Stimulated activated CD4-positive, alpha-beta T cell treated with anti-CD3 and anti-CD28 coated beads, Interleukin-2, amount 100 ng/mL, for 48 hours (primary cell): ENCODE measurements at regions not wholly inside any gene's neighbourhood (a gene's known extent, or its start where the extent isn't known, plus 50 kb on each side); places are given as distances from the start of the nearest gene placed in this dataset.
"Not testable (repeated sequence)": the region's sequence is repeated elsewhere in the genome, so short reads cannot be mapped to it uniquely, and the experiment has no call there.

ENCODE experiments used
- DNase-seq, 2 donors: peaks; one replicate each; pipeline ENCODE4 v3.0.0-alpha.2; 2020

DNA sequence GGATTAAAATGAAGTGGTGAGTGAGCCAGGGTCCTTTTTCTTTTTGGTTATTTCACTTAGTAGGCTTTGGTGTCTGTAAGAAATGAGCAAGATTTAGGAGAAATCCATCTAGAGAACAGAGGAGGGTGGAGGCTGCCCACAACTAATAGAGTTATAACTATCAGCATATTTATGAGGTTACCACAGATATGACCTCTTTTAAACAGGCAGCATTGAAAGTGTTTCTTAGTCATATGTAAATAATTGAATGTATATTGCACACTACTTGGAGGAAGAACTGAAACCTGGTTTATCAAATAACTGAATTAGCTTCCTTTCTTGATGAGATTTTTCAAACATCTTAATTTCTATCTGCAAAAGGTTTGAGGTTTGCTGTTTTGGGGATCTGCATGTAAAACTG is 483.1 kb upstream of the PIK3R1 start:
- DNase-seq: no peak

- no peak for DNase-seq
Observed at GRCh38 chr5:67731886-67732285, 483.7 kb upstream of the PIK3R1 start.

DNA sequence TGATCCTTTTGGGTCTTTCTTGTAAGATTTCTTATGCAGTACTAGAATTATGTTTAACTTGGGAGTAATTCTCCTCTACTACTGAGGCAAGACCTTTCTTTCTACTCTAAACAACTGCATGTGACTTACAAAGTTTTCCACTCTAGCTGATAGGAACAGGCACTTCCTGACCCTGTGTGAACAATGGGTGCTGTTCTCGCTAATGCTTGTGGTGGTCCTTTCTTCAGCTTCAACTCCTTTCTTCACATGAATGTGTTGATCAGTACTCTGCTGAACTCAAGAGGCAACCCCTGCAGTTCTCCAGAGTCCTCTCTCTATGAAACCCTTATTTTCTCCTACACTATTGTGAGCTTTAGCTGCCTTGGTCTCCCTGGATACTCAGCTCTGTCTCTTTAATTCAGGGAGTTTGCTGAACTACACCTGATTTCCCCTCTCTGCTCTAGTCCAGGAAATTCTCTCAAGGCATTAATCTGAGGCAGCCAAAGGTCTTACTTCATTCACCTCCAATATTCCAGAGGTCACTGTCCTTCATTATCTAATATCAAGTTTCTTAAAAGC is 484.6 kb upstream of the PIK3R1 start:
- DNase-seq: no peak

DNA sequence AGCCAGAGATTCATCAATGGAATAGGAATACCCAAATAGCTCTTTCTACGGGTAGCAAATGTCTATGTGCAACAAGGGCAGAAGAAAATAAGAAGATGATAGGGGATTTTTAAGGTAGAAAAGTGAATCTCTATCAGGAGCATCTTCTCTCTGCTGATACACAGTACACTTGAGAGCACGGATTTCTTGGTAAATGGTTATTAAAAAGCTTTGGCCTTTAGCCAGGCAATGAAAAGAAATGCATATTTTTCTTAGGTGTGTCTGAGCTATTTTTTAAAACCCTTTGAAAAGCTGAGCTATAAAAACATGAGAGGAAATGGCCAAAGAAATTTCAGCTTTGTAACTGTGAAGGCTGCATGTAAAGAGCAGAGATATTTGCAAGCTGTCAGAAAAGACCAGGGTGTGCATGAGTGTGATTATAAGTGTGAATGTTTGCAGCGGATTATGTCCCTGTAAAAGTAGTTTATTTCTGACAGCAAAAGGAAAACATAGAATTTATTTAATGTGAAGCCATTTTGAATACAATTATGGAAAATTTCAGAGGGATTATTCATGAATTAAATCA is 487.1 kb upstream of the PIK3R1 start:
- no peak for DNase-seq

- no peak for DNase-seq
Observed at GRCh38 chr5:67725604-67726003, 490.0 kb upstream of the PIK3R1 start.

- no peak for DNase-seq
Observed at GRCh38 chr5:67724412-67725135, 491.0 kb upstream of the PIK3R1 start.

GRCh38 chr5:67723873-67724272 is 491.7 kb upstream of the PIK3R1 start:
- no peak for DNase-seq

- not testable (repeated sequence) for DNase-seq
Observed at GRCh38 chr5:67722582-67722981, 493.0 kb upstream of the PIK3R1 start.

GRCh38 chr5:67720162-67720772 is 495.3 kb upstream of the PIK3R1 start:
- no peak for DNase-seq

GRCh38 chr5:67702008-67702407 is 505.4 kb upstream of the CD180 start:
- no peak for DNase-seq

DNA sequence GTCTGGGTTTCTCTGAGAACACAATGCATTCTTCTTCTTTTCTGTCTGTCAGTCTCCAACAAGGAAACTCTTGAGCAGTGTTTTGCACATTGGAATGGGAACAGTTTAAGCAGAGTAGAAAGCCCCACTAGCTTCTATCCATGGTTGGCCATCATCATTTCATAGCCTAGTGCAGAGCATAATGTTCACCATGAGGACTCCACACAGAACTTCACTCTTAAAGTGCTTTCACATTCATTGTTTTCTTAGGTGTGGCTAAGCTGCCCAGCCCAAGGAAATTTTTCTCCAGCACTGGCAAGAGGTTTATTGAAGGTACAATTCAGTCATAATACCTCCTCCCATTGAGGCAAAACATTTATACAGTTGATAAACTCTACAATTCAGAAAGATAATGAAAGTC is 503.0 kb upstream of the CD180 start:
- no peak for DNase-seq

- no peak for DNase-seq
Observed at GRCh38 chr5:67696446-67696845, 499.8 kb upstream of the CD180 start.

- DNase-seq: no peak
Observed at GRCh38 chr5:67695369-67695768, 498.8 kb upstream of the CD180 start.

DNA sequence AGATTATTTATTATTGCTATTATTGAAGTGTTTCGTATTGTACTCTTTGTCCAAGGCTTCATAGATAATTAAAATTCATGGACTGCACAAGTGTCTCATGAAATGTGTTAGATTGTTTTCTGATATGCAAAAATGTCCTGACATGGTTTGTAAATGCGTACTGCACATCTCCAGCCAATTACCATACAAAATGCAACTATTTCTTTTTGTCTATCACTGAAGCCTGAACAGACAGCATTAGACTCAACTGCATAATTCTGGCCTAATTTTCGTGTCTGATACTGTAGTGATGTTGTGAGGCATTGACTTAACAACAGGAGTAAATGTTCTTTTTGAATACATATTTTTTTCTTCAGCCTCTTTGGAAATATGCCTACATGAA is 498.2 kb upstream of the CD180 start:
- DNase-seq: no peak

DNA sequence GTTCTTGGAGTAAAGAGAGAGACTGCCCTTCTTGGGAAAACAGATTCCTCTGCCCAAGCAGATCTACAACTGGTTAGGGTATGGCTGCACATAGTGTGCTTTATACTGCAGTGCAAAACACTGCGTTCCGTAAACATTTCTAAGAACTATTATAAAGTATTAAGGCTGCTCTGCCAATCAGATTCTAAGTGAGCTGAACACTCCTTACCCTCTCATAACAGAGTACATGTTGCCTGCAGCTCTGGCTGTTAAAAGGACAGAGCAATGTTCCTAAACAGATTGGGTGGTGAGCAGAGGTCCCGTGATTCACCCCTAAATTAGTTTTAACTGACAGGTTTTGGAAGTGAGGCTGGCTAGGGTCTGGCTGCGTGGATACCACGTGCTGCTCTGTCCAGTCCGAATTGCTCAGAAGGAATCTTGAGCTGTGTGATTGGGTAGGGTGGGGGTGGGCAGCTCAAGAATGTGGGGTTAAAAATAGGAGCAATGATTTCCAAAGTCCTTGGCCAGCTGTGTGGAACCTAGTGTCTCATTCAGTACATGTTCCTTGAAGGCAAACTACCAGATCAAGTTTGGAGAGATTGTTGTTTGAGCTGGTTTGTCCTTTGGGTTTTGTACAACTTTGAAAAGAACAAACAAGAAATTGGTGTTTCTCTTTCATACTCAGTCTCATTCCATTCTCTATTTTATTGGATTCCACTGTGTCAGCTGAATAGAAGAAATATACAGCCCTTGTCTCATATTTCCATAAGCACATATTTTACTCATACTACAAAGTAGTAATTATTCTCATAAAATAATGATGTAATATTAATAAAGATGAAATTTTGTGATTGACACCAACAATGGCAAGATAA is 497.6 kb upstream of the CD180 start:
- no peak for DNase-seq

DNA sequence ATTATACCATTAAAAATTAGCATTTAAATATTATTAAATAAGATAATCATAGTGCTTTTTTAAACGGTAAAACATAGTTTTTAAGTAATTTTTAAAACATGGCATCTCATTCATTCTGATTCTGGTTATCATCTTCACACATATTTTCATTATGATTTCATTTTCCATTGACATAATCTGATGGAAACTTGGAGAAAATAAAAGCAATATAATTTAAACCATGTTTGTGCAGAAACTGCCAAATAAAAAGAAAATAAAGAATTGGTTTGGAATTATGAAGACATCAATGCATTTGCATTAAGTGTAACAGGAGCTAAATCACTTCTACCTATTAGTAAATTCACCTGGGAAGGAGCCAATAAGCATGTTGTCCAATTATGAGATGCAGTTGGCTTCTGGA is 490.1 kb upstream of the CD180 start:
- DNase-seq: no peak

GRCh38 chr5:67681703-67682102 is 485.1 kb upstream of the CD180 start:
- no peak for DNase-seq

DNA sequence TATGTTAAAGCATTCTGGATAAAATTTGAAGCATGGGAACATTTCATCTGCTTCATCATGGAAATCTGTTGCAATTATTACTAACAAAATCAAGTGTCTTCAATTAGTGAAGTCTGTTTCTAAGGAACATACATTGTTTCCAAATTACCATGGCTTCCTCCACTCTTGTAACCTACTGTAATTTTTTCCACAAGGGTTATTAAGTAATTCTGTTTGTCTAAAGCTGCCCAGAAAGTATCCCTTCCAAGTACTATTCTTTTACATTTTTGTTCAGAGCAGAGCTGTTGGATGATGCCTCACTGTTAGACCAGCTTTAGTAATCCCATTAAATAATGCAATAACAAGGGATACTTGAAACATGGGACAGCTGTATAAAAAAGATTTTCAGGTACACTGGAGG is 483.5 kb upstream of the CD180 start:
- DNase-seq: no peak

DNA sequence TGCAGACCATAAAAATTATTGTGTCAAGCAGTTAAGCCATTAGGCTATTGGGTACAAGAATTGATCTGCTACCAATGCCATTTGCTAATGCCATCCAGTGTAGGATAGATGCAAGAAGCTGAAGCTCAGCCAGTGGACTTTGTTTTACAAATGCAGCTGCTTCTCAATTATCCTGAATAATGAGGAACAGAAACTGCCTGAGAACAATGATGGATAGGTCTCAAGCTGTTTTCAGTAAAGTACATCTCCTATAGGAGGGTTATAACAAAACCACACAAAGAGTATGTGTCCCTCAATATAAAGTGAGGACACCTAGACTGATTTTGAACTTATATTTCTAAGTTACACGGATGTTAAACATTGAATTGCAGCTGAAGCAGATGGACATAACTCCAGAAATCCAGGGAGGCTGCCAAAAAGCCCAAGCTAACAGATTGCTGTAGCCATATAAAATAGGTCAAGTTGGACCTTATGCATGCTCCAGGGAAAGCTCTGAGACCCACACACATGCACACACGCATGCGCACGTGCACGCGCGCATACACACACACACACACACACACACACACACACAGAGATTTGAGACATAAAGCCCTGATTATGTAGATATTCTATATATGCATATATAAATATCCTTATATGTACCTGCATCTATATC is 482.7 kb upstream of the CD180 start:
- DNase-seq: no peak

- no peak for DNase-seq
Observed at GRCh38 chr5:67678594-67678993, 482.0 kb upstream of the CD180 start.

DNA sequence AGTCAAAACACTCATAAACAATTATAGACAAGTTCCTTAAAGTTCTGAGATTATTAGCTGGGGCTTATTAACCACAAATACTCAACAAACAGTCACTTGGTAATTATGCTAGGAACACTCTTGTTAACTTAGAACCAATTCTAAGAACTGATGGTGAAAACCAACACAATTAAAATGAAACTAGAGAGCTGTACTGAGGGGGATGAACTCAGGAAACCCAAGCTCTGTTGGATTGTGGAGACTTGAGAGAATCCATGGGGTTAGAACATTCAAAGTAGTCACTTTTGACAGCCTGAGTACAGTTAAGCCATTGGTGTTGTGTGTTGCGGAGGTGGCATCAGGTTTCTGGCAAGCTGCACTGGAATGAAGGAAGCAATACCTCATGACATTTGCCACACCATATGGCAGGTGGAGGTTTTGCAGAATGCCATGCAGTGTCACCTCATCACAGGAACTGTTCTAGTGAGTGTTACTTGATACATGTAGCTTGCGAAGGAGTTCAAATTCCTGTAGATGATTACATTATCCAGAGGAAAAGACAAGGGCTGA is 480.9 kb upstream of the CD180 start:
- DNase-seq: no peak

DNA sequence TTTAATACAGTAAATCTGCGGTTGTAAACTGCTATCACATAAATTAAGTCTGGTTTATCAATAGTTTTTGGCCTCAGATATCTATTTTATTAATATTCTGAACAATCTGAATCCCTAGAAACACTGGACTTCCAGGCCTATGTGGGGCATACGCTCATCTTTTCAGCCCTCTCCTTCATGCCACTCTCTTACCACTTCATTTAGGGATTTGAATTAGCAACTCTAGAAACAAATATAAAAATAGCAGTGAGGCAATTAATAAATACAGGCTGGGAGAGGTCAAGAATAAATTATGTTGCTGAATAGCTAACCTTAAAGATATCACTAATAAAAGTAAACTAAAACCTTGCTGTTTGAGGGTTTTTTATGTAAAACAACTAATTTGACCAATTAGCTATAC is 480.3 kb upstream of the CD180 start:
- no peak for DNase-seq
